Adrenal gland (tissue), 9 donors: ENCODE measurements at regions not wholly inside any gene's neighbourhood (a gene's known extent, or its start where the extent isn't known, plus 50 kb on each side); places are given as distances from the start of the nearest gene placed in this dataset.

ENCODE experiments used
- DNase-seq, 7 donors: peaks; one replicate each; pipeline ENCODE4 v3.0.0-alpha.2; 2019 to 2020
- H3K27ac ChIP-seq, 5 donors: fragments of 200-600 bp; sonication (generic) in 4 of 5; 1 replicate in 3 of 5; 2 replicates in 2 of 5; pipeline versions ENCODE4 v1.5.1 to v1.8.0; 2016 to 2020; ENCODE audit warnings: mild to moderate bottlenecking in 1 of 5
- H3K27me3 ChIP-seq: fragments of 200-600 bp; 2 replicates; pipeline ENCODE4 v1.8.0; 2021
- H3K36me3 ChIP-seq, 2 donors: fragments of 200-600 bp; replicated peaks in 1 of 2; 1 replicate in 1 of 2; 2 replicates in 1 of 2; pipeline versions ENCODE4 v1.5.1 to v1.8.0; 2018 to 2022
- H3K4me1 ChIP-seq, 2 donors: fragments of 200-600 bp; replicated peaks in 1 of 2; 1 replicate in 1 of 2; 2 replicates in 1 of 2; pipeline versions ENCODE4 v1.5.1 to v1.8.0; 2018 to 2021
- H3K4me3 ChIP-seq, 4 donors: fragments of 200-600 bp; sonication (generic) in 3 of 4; one replicate each; pipeline ENCODE4 v1.5.1; 2016 to 2018
- H3K9me3 ChIP-seq, 3 donors: fragments of 200-600 bp; sonication (generic) in 1 of 3; replicated peaks in 1 of 3; 1 replicate in 2 of 3; 2 replicates in 1 of 3; pipeline versions ENCODE4 v1.5.1 to v1.8.0; 2016 to 2021
- CTCF ChIP-seq, 6 experiments: fragments of 450-650 bp in 4 of 6; fragments of 200-600 bp in 2 of 6; sonication (generic) in 1 of 6; IDR thresholded peaks; 1 replicate in 5 of 6; 2 replicates in 1 of 6; pipeline versions ENCODE4 v1.5.1 to v1.8.0; 2016 to 2021; ENCODE audit warnings: antibody characterized with exemption in 6 of 6, mild to moderate bottlenecking in 2 of 6, moderate library complexity in 1 of 6
- POLR2A ChIP-seq, 2 donors: fragments of 450-650 bp; IDR thresholded peaks; one replicate each; pipeline ENCODE4 v1.6.1; 2017; ENCODE audit warnings: antibody characterized with exemption in 2 of 2, mild to moderate bottlenecking in 2 of 2, moderate library complexity in 1 of 2
- WGBS, 4 donors: extraction: QIAGEN DNeasy Blood & Tissue Kit in 2 of 4; methylation state at CpG; one replicate each; pipeline versions ENCODE4 v1.1.5 to v1.1.7; 2013 to 2017; 5-methylcytosine and 5-hydroxymethylcytosine counted together
- intact Hi-C, 2 donors: fragments of 100-400 bp; cut with DNase I; formaldehyde crosslinking; loops; one replicate each; pipeline versions ENCODE4 v1.14.1 to v1.15.0; 2022 to 2023
- donor health status: healthy with polysubstance abuse.
- donor health status: Bipolar disorder and iron deficiency.
- donor health status: DM: yes; HTN: yes; CAD: no.
- donor health status: DM: no; HTN: no; CAD: no.
- donor health status: DM: no; HTN: no; CAD: no.

- Histone ChIP-seq H3K36me3 (no peaks in the 10 kb centered on the region), H3K4me1 (no peaks in the 10 kb centered on the region), H3K4me3 (no peak overlapping the region), H3K27me3 (no peaks in the 10 kb centered on the region), H3K27ac (no peak overlapping the region), H3K9me3 (no peaks in the 10 kb centered on the region)
- intact Hi-C loops, result no loop called here
- TF ChIP-seq CTCF (IDR thresholded peaks at IDR 0.05) (no peak), POLR2A (IDR thresholded peaks at IDR 0.05) (no peak)
- DNase-seq, result peak in 3 of 7 donors; percentile 20 to 58 (median 24)
- 54 to 80% (median 66%) methylated on average over 2 of the region's 2 CpGs for WGBS, 4 donors
Measured at GRCh38 chr6:122154912-122155575, 244.4 kb upstream of the HSF2 start.

- DNase-seq, result no peak
- no peaks in the 10 kb centered on the region for H3K36me3 ChIP-seq
- TF ChIP-seq CTCF (IDR thresholded peaks at IDR 0.05), result no peak
- TF ChIP-seq POLR2A (IDR thresholded peaks at IDR 0.05), result no peak
- H3K9me3 ChIP-seq, result no peaks in the 10 kb centered on the region
- H3K27me3 ChIP-seq, result no peaks in the 10 kb centered on the region
- WGBS, 4 donors, result 80 to 89% (median 82%) methylated on average over 5 of the region's 5 CpGs
- H3K27ac ChIP-seq, result no peak overlapping the region
- no peak overlapping the region for H3K4me3 ChIP-seq
- intact Hi-C loops, result no loop called here
- H3K4me1 ChIP-seq, result no peaks in the 10 kb centered on the region
Measured at GRCh38 chr6:122161136-122161535, 238.3 kb upstream of the HSF2 start.

- 88 to 97% (median 95%) methylated on average over 4 to 20 of the region's 20 CpGs for WGBS, 4 donors
- TF ChIP-seq POLR2A (IDR thresholded peaks at IDR 0.05), result no peak
- no peak for TF ChIP-seq CTCF (IDR thresholded peaks at IDR 0.05)
- H3K4me1 ChIP-seq, result no peaks in the 10 kb centered on the region
- H3K27ac ChIP-seq, result no peak overlapping the region
- no peak for DNase-seq
- H3K36me3 ChIP-seq, result no peaks in the 10 kb centered on the region
- intact Hi-C loops, result no loop called here
- H3K27me3 ChIP-seq, result no peaks in the 10 kb centered on the region
- H3K4me3 ChIP-seq, result no peak overlapping the region
- H3K9me3 ChIP-seq, result no peaks in the 10 kb centered on the region
Measured at GRCh38 chr6:122165014-122165413, 234.4 kb upstream of the HSF2 start.

- H3K4me3 ChIP-seq, result no peak overlapping the region
- no peaks in the 10 kb centered on the region for H3K36me3 ChIP-seq
- H3K27me3 ChIP-seq, result no peaks in the 10 kb centered on the region
- H3K9me3 ChIP-seq, result no peaks in the 10 kb centered on the region
- TF ChIP-seq CTCF (IDR thresholded peaks at IDR 0.05) (no peak), POLR2A (IDR thresholded peaks at IDR 0.05) (no peak)
- no peak overlapping the region for H3K27ac ChIP-seq
- H3K4me1 ChIP-seq, result no peaks in the 10 kb centered on the region
- 46 to 54% (median 49%) methylated on average over 2 of the region's 2 CpGs for WGBS, 4 donors
- DNase-seq, result peak in 3 of 7 donors; percentile 23 to 38 (median 32)
- intact Hi-C loops, result no loop called here
Measured at GRCh38 chr6:122170274-122170673, 229.2 kb upstream of the HSF2 start.
